D721Med (cell line): ENCODE measurements at regions not wholly inside any gene's neighbourhood (a gene's known extent, or its start where the extent isn't known, plus 50 kb on each side); places are given as distances from the start of the nearest gene placed in this dataset.

Source experiments
- DNase-seq: peaks from one replicate; pipeline ENCODE4 v3.0.0; 2011; ENCODE audit warnings: low spot score; ENCODE audit not compliant: insufficient read length
- FAIRE-seq: peaks from 2 replicates; lab custom pipeline; 2011; peaks lifted over from hg19 to GRCh38; lab: Jason Lieb, UNC
- CTCF ChIP-seq: IDR thresholded peaks from 2 replicates; pipeline ENCODE4 v1.5.1; 2012; ENCODE audit warnings: mild to moderate bottlenecking, control low read depth; ENCODE audit not compliant: insufficient read depth; ENCODE audit errors: missing control alignments

- TF ChIP-seq CTCF, result no peak
- DNase-seq, result no peak
- no peak for FAIRE-seq
These were observed 713.8 kb downstream of the KCNT2 start for GRCh38 chr1:195894411-195894810.

DNA sequence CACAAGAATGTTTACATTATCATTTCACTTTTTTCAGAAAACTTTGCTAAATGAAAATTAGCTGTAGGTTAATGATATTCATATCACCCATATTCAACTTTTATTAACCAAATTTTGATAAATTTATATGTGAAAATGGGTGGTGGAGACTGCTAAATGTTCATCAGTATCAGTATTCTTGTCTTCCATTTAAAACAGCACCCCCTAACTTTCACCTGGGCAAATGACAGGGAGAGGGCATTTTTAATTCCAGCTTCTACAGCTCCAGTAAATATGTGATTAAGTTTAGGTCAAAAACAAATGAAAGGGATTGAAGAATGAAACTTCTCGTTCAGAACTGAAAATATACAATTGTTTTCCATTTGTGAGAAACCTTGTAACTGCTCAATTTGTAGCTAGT is 722.2 kb downstream of the KCNT2 start:
- DNase-seq (no peak), FAIRE-seq (peak; percentile 75)
- TF ChIP-seq CTCF, result no peak

DNA sequence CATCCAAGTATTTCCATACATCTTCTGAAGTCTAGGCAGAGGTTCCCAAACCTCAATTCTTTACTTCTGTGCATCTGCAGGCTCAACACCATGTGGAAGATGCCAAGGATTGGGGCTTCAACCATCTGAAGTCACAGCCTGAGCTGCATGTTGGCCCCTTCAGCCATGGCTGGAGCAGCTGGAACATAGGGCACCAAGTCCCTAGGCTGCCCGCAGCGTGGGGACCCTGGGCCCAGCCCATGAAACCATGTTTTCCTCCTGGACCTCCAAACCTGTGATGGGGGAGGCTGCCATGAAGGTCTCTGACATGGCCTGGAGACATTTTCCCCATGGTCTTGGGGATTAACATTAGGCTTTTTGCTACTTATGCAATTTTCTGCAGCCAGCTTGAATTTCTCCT is 729.8 kb downstream of the KCNT2 start:
- no peak for DNase-seq
- no peak for FAIRE-seq
- TF ChIP-seq CTCF, result no peak

GRCh38 chr1:195876792-195877191 is 731.4 kb downstream of the KCNT2 start:
- FAIRE-seq (no peak), DNase-seq (no peak)
- TF ChIP-seq CTCF, result no peak

DNA sequence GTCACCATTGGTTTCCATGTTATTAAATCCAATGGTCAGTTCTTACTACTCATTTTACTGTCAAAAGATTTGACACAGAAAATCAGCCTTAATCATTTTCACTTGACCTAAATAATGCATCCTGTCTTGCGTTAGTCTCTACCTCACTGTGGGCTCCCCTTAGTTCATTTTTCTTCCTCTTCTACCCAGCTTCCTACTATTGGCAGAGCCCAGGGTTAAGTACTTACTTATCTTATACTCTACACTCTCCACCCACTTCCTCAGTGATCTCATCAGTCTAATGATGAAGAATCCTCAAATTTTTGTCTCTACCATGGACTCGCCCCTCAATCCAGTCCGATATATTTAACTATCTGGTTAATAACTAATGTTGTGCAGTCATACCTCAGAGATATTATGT is 735.9 kb downstream of the KCNT2 start:
- FAIRE-seq, result no peak
- TF ChIP-seq CTCF, result no peak
- no peak for DNase-seq

- FAIRE-seq (no peak), DNase-seq (no peak)
- no peak for TF ChIP-seq CTCF
These were observed 740.6 kb downstream of the KCNT2 start for GRCh38 chr1:195867638-195868037.

DNA sequence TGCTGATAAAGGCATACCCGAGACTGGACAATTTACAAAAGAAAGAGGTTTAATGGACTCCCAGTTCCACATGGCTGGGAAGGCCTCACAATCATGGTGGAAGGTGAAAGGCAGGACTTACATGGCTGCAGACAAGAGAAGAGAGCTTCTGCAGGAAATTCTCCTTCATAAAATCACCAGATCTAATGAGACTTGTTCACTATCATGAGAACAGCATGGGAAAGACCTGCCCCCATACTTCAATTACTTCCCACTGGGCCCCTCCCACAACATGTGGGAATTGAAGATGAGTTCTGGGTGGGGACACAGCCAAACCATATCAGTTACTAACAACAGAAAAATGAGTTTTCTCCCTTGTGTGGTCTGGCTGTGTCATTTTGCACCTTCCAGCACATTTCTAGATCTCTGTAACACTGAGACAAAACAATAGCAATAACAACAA is 741.4 kb downstream of the KCNT2 start:
- FAIRE-seq (no peak), DNase-seq (no peak)
- no peak for TF ChIP-seq CTCF
